WTC11 (cell line): ENCODE measurements at regions not wholly inside any gene's neighbourhood (a gene's known extent, or its start where the extent isn't known, plus 50 kb on each side); places are given as distances from the start of the nearest gene placed in this dataset.

Experiments used
- ATAC-seq: fragments of 200-7000 bp; cut with Tn5 transposase; 2 replicates; pipeline ENCODE4 v1.10.0; 2021; ENCODE audit warnings: mild to moderate bottlenecking, moderate library complexity
- CTCF ChIA-PET: fragments of 300-600 bp; sonication (Branson Sonifier 250); formaldehyde crosslinking; loops from one replicate; lab custom pipeline; 2021; ENCODE audit warnings: antibody characterized with exemption; lab: Charles Lee
- POLR2A ChIA-PET: fragments of 350-600 bp; sonication (Branson Sonifier 250); formaldehyde crosslinking; loops from one replicate; lab custom pipeline; 2021; ENCODE audit warnings: antibody characterized with exemption; lab: Charles Lee
- DNase-seq: peaks from one replicate; pipeline ENCODE4 v3.0.0; 2021; ENCODE audit warnings: low spot score
- H3K27ac Mint-ChIP-seq: 2 replicates; pipeline ENCODE4 v1.8.0; 2021; ENCODE audit warnings: mixed read lengths
- H3K27me3 Mint-ChIP-seq: 2 replicates; pipeline ENCODE4 v1.8.0; 2021; ENCODE audit warnings: low read depth, mild to moderate bottlenecking, moderate library complexity, mixed read lengths
- H3K36me3 Mint-ChIP-seq: 2 replicates; pipeline ENCODE4 v1.8.0; 2021; ENCODE audit warnings: mixed read lengths
- H3K4me1 Mint-ChIP-seq: 2 replicates; pipeline ENCODE4 v1.8.0; 2022; ENCODE audit warnings: mixed read lengths
- H3K4me3 Mint-ChIP-seq: 2 replicates; pipeline ENCODE4 v1.8.0; 2021; ENCODE audit warnings: mild to moderate bottlenecking, moderate library complexity, mixed read lengths
- H3K9me3 Mint-ChIP-seq: 2 replicates; pipeline ENCODE4 v1.8.0; 2021; ENCODE audit warnings: mixed read lengths
- EMX1 ChIP-seq: fragments of 250-450 bp; sonication (Bioruptor Pico); IDR thresholded peaks from 2 replicates; pipeline ENCODE4 v1.8.0; 2021; ENCODE audit warnings: mild to moderate bottlenecking
- FOXK1 ChIP-seq: sonication (generic); formaldehyde crosslinking; IDR thresholded peaks from 2 replicates; pipeline ENCODE4 v1.8.0; 2022; ENCODE audit warnings: mild to moderate bottlenecking, moderate library complexity, missing genetic modification reagents
- GABPB1 ChIP-seq: sonication (generic); formaldehyde crosslinking; IDR thresholded peaks from 2 replicates; pipeline ENCODE4 v1.8.1; 2023; ENCODE audit warnings: mild to moderate bottlenecking, missing genetic modification reagents
- HMGA2 ChIP-seq: fragments of 250-450 bp; sonication (Bioruptor Pico); IDR thresholded peaks from 2 replicates; pipeline ENCODE4 v1.4.0; 2021; ENCODE audit warnings: mild to moderate bottlenecking, moderate library complexity
- JAZF1 ChIP-seq: fragments of 250-450 bp; sonication (Bioruptor Pico); IDR thresholded peaks from 2 replicates; pipeline ENCODE4 v1.9.0; 2021; ENCODE audit warnings: moderate library complexity, mild to moderate bottlenecking, inconsistent platforms
- JUN ChIP-seq: sonication (generic); formaldehyde crosslinking; IDR thresholded peaks from 2 replicates; pipeline ENCODE4 v1.8.0; 2023; ENCODE audit warnings: mild to moderate bottlenecking, missing genetic modification reagents
- KAT7 ChIP-seq: sonication (generic); formaldehyde crosslinking; IDR thresholded peaks from 2 replicates; pipeline ENCODE4 v1.8.1; 2023; ENCODE audit warnings: missing genetic modification reagents, mild to moderate bottlenecking, borderline replicate concordance
- MXD4 ChIP-seq: fragments of 250-450 bp; sonication (Bioruptor Pico); IDR thresholded peaks from 2 replicates; pipeline ENCODE4 v1.8.0; 2021; ENCODE audit warnings: mild to moderate bottlenecking, moderate library complexity, borderline replicate concordance
- NFE2L1 ChIP-seq: sonication (generic); formaldehyde crosslinking; IDR thresholded peaks from 2 replicates; pipeline ENCODE4 v1.8.1; 2023; ENCODE audit warnings: missing genetic modification reagents
- NFYB ChIP-seq: sonication (generic); formaldehyde crosslinking; conservative IDR thresholded peaks from 2 replicates; pipeline ENCODE4 v1.8.0; 2022; ENCODE audit warnings: low read depth, missing genetic modification reagents
- NR1H2 ChIP-seq: sonication (generic); formaldehyde crosslinking; IDR thresholded peaks from 2 replicates; pipeline ENCODE4 v1.9.0; 2021; ENCODE audit warnings: mild to moderate bottlenecking, moderate library complexity, missing genetic modification reagents
- PRRX2 ChIP-seq: fragments of 250-450 bp; sonication (Bioruptor Pico); IDR thresholded peaks from 2 replicates; pipeline ENCODE4 v1.8.0; 2021; ENCODE audit warnings: mild to moderate bottlenecking
- TP53 ChIP-seq: sonication (generic); formaldehyde crosslinking; IDR thresholded peaks from 2 replicates; pipeline ENCODE4 v1.8.1; 2023; ENCODE audit warnings: mild to moderate bottlenecking, missing genetic modification reagents
- ZBTB21 ChIP-seq: sonication (generic); formaldehyde crosslinking; IDR thresholded peaks from 2 replicates; pipeline ENCODE4 v1.8.1; 2023; ENCODE audit warnings: mild to moderate bottlenecking, missing genetic modification reagents, borderline replicate concordance
- ZNF671 ChIP-seq: fragments of 250-450 bp; sonication (Bioruptor Pico); IDR thresholded peaks from 2 replicates; pipeline ENCODE4 v1.8.0; 2021; ENCODE audit warnings: mild to moderate bottlenecking
- TF ChIP-seq, protein P1 (sequence below): sonication (generic); formaldehyde crosslinking; IDR thresholded peaks from 2 replicates; pipeline ENCODE4 v1.8.0; 2022; ENCODE audit warnings: missing genetic modification reagents
- TF ChIP-seq, protein P2 (sequence below): fragments of 250-450 bp; sonication (Bioruptor Pico); IDR thresholded peaks from 2 replicates; pipeline ENCODE4 v1.9.0; 2021; ENCODE audit warnings: mild to moderate bottlenecking
- TF ChIP-seq, protein P3 (sequence below): fragments of 250-450 bp; sonication (Bioruptor Pico); IDR thresholded peaks from 2 replicates; pipeline ENCODE4 v1.9.0; 2021; ENCODE audit warnings: moderate library complexity, mild to moderate bottlenecking, inconsistent platforms, borderline replicate concordance
- TF ChIP-seq, protein P4 (sequence below): fragments of 250-450 bp; sonication (Bioruptor Pico); IDR thresholded peaks from 2 replicates; pipeline ENCODE4 v1.9.0; 2021; ENCODE audit warnings: mild to moderate bottlenecking, borderline replicate concordance
- TF ChIP-seq, protein P5 (sequence below): sonication (generic); formaldehyde crosslinking; IDR thresholded peaks from 2 replicates; pipeline ENCODE4 v1.8.1; 2023; ENCODE audit warnings: mild to moderate bottlenecking, missing genetic modification reagents, moderate library complexity
- TF ChIP-seq, protein P6 (sequence below): sonication (generic); formaldehyde crosslinking; IDR thresholded peaks from 2 replicates; pipeline ENCODE4 v1.8.0; 2022; ENCODE audit warnings: mild to moderate bottlenecking, missing genetic modification reagents

DNA sequence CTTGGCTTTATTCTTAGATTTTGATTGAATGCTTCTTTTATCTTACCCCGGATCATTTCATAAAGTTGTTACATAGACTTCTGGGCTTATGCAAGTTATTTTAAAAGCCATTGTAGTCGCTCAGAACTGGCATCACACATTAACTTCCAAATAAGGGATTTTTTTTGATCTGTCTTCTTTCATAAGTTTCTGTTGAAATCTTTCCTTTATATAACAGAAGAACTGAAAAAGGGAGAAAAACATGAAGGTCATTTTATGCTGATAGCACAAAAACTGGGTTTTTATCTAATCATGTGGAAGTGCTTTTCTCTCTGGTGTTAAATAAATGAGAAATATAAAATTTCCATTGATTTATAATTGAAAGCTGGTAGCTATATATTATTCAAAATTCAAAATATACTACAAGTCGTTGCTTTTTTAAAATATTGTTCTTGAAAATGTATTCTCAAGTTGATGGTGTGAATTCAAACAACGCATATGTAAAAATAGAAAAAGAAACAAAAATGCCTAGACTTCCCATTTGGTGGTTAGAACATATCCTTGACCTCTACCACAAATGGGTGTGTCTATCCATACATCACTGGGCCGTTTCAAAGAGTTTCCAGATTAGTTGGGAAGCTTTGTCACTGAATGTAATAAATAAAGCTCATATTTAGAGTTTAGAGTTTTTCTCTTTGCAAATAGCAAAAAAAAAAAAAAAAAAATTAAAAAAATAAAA is 258.3 kb upstream of the ZPLD1 start:
- H3K4me1 Mint-ChIP-seq = 0 out of 2 replicates have a peak, but pooled peaks cover 2% of the 10 kb centered on the region
- ATAC-seq (no peak), DNase-seq (no peak)
- no peaks in the 10 kb centered on the region for H3K36me3 Mint-ChIP-seq
- POLR2A ChIA-PET = no interaction called here
- no peak for TF ChIP-seq GABPB1 (CRISPR knock-in tag)
- TF ChIP-seq, protein P1, sequence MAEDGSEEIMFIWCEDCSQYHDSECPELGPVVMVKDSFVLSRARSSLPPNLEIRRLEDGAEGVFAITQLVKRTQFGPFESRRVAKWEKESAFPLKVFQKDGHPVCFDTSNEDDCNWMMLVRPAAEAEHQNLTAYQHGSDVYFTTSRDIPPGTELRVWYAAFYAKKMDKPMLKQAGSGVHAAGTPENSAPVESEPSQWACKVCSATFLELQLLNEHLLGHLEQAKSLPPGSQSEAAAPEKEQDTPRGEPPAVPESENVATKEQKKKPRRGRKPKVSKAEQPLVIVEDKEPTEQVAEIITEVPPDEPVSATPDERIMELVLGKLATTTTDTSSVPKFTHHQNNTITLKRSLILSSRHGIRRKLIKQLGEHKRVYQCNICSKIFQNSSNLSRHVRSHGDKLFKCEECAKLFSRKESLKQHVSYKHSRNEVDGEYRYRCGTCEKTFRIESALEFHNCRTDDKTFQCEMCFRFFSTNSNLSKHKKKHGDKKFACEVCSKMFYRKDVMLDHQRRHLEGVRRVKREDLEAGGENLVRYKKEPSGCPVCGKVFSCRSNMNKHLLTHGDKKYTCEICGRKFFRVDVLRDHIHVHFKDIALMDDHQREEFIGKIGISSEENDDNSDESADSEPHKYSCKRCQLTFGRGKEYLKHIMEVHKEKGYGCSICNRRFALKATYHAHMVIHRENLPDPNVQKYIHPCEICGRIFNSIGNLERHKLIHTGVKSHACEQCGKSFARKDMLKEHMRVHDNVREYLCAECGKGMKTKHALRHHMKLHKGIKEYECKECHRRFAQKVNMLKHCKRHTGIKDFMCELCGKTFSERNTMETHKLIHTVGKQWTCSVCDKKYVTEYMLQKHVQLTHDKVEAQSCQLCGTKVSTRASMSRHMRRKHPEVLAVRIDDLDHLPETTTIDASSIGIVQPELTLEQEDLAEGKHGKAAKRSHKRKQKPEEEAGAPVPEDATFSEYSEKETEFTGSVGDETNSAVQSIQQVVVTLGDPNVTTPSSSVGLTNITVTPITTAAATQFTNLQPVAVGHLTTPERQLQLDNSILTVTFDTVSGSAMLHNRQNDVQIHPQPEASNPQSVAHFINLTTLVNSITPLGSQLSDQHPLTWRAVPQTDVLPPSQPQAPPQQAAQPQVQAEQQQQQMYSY (CRISPR knock-in tag) = no peak
- no peak for TF ChIP-seq FOXK1 (CRISPR knock-in tag)
- no peak for TF ChIP-seq KAT7 (CRISPR knock-in tag)
- TF ChIP-seq, protein P2, sequence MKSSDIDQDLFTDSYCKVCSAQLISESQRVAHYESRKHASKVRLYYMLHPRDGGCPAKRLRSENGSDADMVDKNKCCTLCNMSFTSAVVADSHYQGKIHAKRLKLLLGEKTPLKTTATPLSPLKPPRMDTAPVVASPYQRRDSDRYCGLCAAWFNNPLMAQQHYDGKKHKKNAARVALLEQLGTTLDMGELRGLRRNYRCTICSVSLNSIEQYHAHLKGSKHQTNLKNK (CRISPR knock-in tag) = no peak
- TF ChIP-seq NR1H2 (CRISPR knock-in tag) = no peak
- TF ChIP-seq JAZF1 (CRISPR knock-in tag) = no peak
- no peak for TF ChIP-seq EMX1 (CRISPR knock-in tag)
- TF ChIP-seq HMGA2 (CRISPR knock-in tag) = no peak
- no peak for TF ChIP-seq NFE2L1 (CRISPR knock-in tag)
- TF ChIP-seq MXD4 (CRISPR knock-in tag) = no peak
- TF ChIP-seq, protein P3, sequence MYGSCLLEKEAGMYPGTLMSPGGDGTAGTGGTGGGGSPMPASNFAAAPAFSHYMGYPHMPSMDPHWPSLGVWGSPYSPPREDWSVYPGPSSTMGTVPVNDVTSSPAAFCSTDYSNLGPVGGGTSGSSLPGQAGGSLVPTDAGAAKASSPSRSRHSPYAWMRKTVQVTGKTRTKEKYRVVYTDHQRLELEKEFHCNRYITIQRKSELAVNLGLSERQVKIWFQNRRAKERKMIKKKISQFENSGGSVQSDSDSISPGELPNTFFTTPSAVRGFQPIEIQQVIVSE (CRISPR knock-in tag) = no peak
- H3K4me3 Mint-ChIP-seq = no peak overlapping the region
- no peak overlapping the region for H3K27ac Mint-ChIP-seq
- H3K9me3 Mint-ChIP-seq = no peaks in the 10 kb centered on the region
- CTCF ChIA-PET = interaction anchor here (0.8 kb wide), 1 partner anchor 52 kb away, joined by 4 read pairs; no protein-coding TSS in a partner anchor
- H3K27me3 Mint-ChIP-seq = no peaks in the 10 kb centered on the region

DNA sequence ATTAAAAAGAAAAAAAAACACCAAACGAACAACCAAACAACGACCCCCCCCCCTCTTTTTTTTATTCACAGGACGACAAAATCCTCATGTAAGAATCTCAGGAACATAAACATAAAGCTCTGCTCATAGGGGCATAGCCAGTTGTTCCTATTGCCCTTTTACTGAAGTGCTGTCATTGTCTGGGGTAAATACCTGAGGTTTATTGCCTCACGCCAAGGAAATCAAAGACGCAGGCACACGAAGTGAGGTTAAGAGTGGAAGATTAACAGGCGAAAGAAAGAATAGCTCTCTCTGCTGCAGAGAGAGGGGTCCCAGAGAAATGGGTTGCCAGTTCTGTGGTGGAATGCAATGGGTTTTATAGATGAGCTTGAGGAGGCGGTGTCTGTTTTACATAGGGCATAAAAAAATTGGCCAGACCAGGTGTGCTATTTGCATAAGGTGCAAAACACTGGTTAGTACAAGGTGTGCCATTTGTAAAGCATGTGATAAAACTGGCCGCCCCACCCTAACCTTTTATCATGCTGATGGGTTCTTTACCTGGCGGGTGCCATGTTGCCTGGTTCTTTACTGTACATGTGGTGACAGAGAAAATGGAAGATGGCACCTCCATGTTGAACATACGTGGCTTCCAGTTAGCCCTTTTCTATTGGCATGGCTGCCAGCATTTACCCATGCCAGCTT is 257.6 kb upstream of the ZPLD1 start:
- Mint-ChIP-seq H3K27ac (no peak overlapping the region), H3K36me3 (no peaks in the 10 kb centered on the region), H3K4me3 (no peak overlapping the region), H3K27me3 (no peaks in the 10 kb centered on the region), H3K4me1 (0 out of 2 replicates have a peak, but pooled peaks cover 2% of the 10 kb centered on the region), H3K9me3 (no peaks in the 10 kb centered on the region)
- TF ChIP-seq, protein P2 (CRISPR knock-in tag) = no peak
- peak; percentile 59; the same call in 1 of the 2 replicates for TF ChIP-seq HMGA2 (CRISPR knock-in tag)
- CTCF ChIA-PET = interaction anchor here (0.8 kb wide), 1 partner anchor 52 kb away, joined by 4 read pairs; no protein-coding TSS in a partner anchor
- POLR2A ChIA-PET = no interaction called here
- ATAC-seq (no peak), DNase-seq (no peak)

DNA sequence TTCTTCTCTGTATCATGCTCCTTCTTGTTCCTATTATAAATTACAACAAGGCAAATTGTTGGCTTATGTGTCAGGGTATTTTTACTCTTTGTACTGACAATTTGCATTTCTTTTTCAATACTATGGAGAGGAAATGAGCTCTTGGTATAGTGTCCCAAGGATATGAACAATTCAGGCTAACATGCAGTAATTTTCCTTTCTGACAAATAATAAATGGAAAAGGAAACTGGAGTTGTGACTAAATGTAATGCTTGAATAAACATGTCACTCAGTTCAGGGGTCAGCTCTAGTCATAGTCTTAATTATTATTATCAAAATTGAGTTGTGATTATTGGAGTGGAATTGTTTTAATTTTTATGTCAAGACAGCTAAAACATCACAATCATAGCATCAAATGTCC is 256.0 kb upstream of the ZPLD1 start:
- Mint-ChIP-seq H3K27me3 (no peaks in the 10 kb centered on the region), H3K27ac (no peak overlapping the region), H3K4me3 (no peak overlapping the region), H3K36me3 (no peaks in the 10 kb centered on the region), H3K4me1 (peaks cover 12% of the 10 kb centered on the region), H3K9me3 (no peaks in the 10 kb centered on the region)
- ChIA-PET POLR2A (no interaction called here), CTCF (no interaction called here)
- DNase-seq (no peak), ATAC-seq (no peak)
- no peak for TF ChIP-seq ZNF671 (CRISPR knock-in tag)
- TF ChIP-seq JUN (CRISPR knock-in tag) = no peak
- TF ChIP-seq ZBTB21 (CRISPR knock-in tag) = no peak
- TF ChIP-seq, protein P4, sequence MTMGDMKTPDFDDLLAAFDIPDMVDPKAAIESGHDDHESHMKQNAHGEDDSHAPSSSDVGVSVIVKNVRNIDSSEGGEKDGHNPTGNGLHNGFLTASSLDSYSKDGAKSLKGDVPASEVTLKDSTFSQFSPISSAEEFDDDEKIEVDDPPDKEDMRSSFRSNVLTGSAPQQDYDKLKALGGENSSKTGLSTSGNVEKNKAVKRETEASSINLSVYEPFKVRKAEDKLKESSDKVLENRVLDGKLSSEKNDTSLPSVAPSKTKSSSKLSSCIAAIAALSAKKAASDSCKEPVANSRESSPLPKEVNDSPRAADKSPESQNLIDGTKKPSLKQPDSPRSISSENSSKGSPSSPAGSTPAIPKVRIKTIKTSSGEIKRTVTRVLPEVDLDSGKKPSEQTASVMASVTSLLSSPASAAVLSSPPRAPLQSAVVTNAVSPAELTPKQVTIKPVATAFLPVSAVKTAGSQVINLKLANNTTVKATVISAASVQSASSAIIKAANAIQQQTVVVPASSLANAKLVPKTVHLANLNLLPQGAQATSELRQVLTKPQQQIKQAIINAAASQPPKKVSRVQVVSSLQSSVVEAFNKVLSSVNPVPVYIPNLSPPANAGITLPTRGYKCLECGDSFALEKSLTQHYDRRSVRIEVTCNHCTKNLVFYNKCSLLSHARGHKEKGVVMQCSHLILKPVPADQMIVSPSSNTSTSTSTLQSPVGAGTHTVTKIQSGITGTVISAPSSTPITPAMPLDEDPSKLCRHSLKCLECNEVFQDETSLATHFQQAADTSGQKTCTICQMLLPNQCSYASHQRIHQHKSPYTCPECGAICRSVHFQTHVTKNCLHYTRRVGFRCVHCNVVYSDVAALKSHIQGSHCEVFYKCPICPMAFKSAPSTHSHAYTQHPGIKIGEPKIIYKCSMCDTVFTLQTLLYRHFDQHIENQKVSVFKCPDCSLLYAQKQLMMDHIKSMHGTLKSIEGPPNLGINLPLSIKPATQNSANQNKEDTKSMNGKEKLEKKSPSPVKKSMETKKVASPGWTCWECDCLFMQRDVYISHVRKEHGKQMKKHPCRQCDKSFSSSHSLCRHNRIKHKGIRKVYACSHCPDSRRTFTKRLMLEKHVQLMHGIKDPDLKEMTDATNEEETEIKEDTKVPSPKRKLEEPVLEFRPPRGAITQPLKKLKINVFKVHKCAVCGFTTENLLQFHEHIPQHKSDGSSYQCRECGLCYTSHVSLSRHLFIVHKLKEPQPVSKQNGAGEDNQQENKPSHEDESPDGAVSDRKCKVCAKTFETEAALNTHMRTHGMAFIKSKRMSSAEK = no peak
- TF ChIP-seq, protein P5, sequence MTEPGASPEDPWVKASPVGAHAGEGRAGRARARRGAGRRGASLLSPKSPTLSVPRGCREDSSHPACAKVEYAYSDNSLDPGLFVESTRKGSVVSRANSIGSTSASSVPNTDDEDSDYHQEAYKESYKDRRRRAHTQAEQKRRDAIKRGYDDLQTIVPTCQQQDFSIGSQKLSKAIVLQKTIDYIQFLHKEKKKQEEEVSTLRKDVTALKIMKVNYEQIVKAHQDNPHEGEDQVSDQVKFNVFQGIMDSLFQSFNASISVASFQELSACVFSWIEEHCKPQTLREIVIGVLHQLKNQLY (CRISPR knock-in tag) = no peak
- TF ChIP-seq TP53 (CRISPR knock-in tag) = no peak
- no peak for TF ChIP-seq HMGA2 (CRISPR knock-in tag)
- TF ChIP-seq PRRX2 (CRISPR knock-in tag) = no peak
- TF ChIP-seq, protein P6, sequence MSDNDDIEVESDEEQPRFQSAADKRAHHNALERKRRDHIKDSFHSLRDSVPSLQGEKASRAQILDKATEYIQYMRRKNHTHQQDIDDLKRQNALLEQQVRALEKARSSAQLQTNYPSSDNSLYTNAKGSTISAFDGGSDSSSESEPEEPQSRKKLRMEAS (CRISPR knock-in tag) = no peak
- no peak for TF ChIP-seq NFYB
